ENCODE measurements at regions not wholly inside any gene's neighbourhood (a gene's known extent, or its start where the extent isn't known, plus 50 kb on each side); places are given as distances from the start of the nearest gene placed in this dataset.

DNA sequence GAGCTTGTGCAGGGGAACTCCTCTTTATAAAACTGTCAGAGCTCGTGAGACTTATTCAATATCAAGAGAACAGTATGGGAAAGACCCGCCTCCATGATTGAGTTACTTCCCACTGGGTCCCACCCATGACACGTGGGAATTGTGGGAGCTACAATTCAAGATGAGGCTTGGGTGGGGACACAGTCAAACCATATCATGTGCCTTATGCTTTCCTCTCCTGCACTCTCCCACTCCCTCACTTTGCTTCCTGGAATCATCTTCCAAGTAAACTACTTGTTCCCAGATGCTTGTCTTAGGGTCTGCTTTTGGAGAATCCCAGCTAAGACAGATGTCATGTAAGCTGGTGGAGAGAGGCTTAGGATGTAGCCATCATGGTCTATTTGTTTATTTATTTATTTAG lies 271.2 kb downstream of the HAPSTR1 start:
- Histone ChIP-seq H3K27me3 (replicated peaks; ENCODE audit: insufficient read depth) (no peaks in the 10 kb centered on the region), H3K4me2 (ENCODE audit: unreplicated experiment) (no peak overlapping the region), H3K4me3 (no peak overlapping the region), H3K4me1 (ENCODE audit: insufficient read depth) (no peaks in the 10 kb centered on the region), H3K79me2 (ENCODE audit: insufficient read depth) (no peaks in the 10 kb centered on the region), H3K36me3 (ENCODE audit: low read depth) (no peaks in the 10 kb centered on the region), H3K9ac (no peak overlapping the region), H3K27ac (no peak overlapping the region), H3K9me2 (ENCODE audit: insufficient read depth) (no peaks in the 10 kb centered on the region), H2AFZ (no peak overlapping the region), H4K20me1 (ENCODE audit: insufficient read depth) (no peaks in the 10 kb centered on the region), H3K9me3 (ENCODE audit: low read depth) (no peaks in the 10 kb centered on the region), H3F3A (ENCODE audit: insufficient read depth) (no peaks in the 10 kb centered on the region)
- in situ Hi-C loops (cut with MboI) = no loop called here
- no peak for TF ChIP-seq EZH2 (IDR thresholded peaks at IDR 0.05; ENCODE audit: insufficient read depth, poor library complexity, severe bottlenecking)
- TF ChIP-seq EZH2phosphoT487 (IDR thresholded peaks at IDR 0.05; ENCODE audit: insufficient read depth, low read depth) = no peak
- WGBS, 2 experiments (ENCODE audit: low coverage in 1 of 2, low lambda C conversion rate in 2 of 2, missing lambda C conversion rate in 2 of 2) = 13 to 21% methylated on average over 3 of the region's 3 CpGs
- no peak for DNase-seq

DNA sequence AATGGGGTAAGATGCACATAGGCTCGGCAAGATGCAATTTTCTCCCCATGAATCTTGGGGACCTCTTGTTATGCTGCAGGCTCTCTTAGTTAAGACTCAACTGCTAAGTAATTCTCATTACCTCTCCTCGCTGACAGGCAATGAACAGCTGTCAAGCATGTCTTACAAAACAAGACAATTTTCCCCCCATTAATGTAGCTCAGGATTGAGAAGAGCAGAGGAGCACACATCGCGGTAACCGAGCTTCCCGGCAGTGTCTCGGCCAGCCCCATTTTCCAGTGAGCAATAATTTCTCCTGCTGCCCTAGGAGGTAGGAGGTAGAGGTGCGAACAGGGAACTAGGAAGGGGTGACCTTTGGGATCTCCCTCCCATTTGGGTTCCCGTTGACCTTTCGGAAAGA lies 272.1 kb downstream of the HAPSTR1 start:
- Histone ChIP-seq H3K4me3 (no peak overlapping the region), H3K9me3 (ENCODE audit: low read depth) (no peaks in the 10 kb centered on the region), H3K36me3 (ENCODE audit: low read depth) (no peaks in the 10 kb centered on the region), H3K9ac (no peak overlapping the region), H3K79me2 (ENCODE audit: insufficient read depth) (no peaks in the 10 kb centered on the region), H4K20me1 (ENCODE audit: insufficient read depth) (no peaks in the 10 kb centered on the region), H3K9me2 (ENCODE audit: insufficient read depth) (no peaks in the 10 kb centered on the region), H3K4me1 (ENCODE audit: insufficient read depth) (no peaks in the 10 kb centered on the region), H3K27me3 (replicated peaks; ENCODE audit: insufficient read depth) (no peaks in the 10 kb centered on the region), H2AFZ (no peak overlapping the region), H3F3A (ENCODE audit: insufficient read depth) (no peaks in the 10 kb centered on the region), H3K4me2 (ENCODE audit: unreplicated experiment) (no peak overlapping the region), H3K27ac (no peak overlapping the region)
- TF ChIP-seq EZH2 (IDR thresholded peaks at IDR 0.05; ENCODE audit: insufficient read depth, poor library complexity, severe bottlenecking) (no peak), EZH2phosphoT487 (IDR thresholded peaks at IDR 0.05; ENCODE audit: insufficient read depth, low read depth) (no peak)
- no peak for DNase-seq
- WGBS, 2 experiments (ENCODE audit: low coverage in 1 of 2, low lambda C conversion rate in 2 of 2, missing lambda C conversion rate in 2 of 2) = 56 to 62% methylated on average over 10 of the region's 10 CpGs
- in situ Hi-C loops (cut with MboI) = no loop called here

DNA sequence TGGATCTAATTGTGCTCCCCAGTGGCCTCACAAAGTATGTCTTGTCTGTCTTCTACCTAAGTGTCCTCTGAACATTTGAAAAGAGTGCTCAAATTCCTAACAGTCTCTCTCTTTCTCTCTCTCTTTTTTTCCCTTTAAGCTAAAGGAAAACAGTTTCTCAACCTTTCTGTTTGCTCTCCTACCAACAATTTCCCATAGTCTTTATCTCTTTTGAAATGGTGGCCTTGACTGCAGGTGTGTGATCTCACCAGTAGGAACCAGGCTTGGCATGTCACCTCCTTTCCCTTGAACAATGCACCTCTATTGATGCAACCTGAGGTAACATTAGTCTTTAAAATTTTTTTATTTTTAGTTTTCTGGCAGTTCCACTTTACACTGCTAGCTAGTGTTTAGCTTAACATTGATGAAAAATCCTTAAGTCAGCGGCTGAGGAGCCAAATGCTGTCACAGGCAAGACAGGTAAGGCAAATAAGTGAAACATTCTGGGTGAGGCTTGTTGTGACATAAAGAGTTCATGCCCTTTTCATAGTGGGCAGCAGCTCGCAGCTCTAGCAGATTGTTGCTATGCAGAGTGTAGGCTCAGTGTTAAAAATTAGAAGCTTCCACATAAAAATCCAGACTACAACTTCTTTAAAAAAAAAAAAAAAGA lies 273.4 kb downstream of the HAPSTR1 start:
- 0% methylated on average over 2 of the region's 2 CpGs for WGBS, 2 experiments (ENCODE audit: low coverage in 1 of 2, low lambda C conversion rate in 2 of 2, missing lambda C conversion rate in 2 of 2)

DNA sequence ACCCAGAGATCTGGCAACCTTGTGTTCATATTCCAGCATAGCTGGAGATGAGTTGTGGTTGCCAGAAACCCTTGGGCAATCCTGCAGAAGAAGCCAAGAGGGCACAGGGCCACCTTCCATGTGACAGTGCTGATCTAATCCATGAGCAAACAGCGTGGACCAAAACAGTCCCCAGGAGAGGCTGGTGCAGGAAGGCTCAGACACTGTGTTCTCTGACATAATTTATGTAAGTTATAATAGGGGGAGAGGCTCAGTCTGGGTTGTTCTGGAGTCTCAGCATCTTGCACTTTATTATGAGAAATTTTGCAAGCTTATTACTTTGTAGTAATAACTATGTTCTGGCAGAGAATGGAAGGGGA lies 273.9 kb downstream of the HAPSTR1 start:
- no peaks in the 10 kb centered on the region for H3K9me2 ChIP-seq (ENCODE audit: insufficient read depth)
- H3K79me2 ChIP-seq (ENCODE audit: insufficient read depth) = no peaks in the 10 kb centered on the region
- H3K4me2 ChIP-seq (ENCODE audit: unreplicated experiment) = no peak overlapping the region
- in situ Hi-C loops (cut with MboI) = no loop called here
- DNase-seq = no peak
- no peaks in the 10 kb centered on the region for H3K36me3 ChIP-seq (ENCODE audit: low read depth)
- 0 to 9% methylated on average over 1 of the region's 1 CpG for WGBS, 2 experiments (ENCODE audit: low coverage in 1 of 2, low lambda C conversion rate in 2 of 2, missing lambda C conversion rate in 2 of 2)
- no peaks in the 10 kb centered on the region for H3K9me3 ChIP-seq (ENCODE audit: low read depth)
- H3K4me3 ChIP-seq = no peak overlapping the region
- H3F3A ChIP-seq (ENCODE audit: insufficient read depth) = no peaks in the 10 kb centered on the region
- TF ChIP-seq EZH2 (IDR thresholded peaks at IDR 0.05; ENCODE audit: insufficient read depth, poor library complexity, severe bottlenecking) (no peak), EZH2phosphoT487 (IDR thresholded peaks at IDR 0.05; ENCODE audit: insufficient read depth, low read depth) (no peak)
- H3K4me1 ChIP-seq (ENCODE audit: insufficient read depth) = no peaks in the 10 kb centered on the region
- no peak overlapping the region for H2AFZ ChIP-seq
- H4K20me1 ChIP-seq (ENCODE audit: insufficient read depth) = no peaks in the 10 kb centered on the region
- H3K27ac ChIP-seq = no peak overlapping the region
- H3K9ac ChIP-seq = no peak overlapping the region
- H3K27me3 ChIP-seq (replicated peaks; ENCODE audit: insufficient read depth) = no peaks in the 10 kb centered on the region

More for the DNA sequence above, 273.4 kb downstream of the HAPSTR1 start:
- no peaks in the 10 kb centered on the region for H3F3A ChIP-seq (ENCODE audit: insufficient read depth)
- no peaks in the 10 kb centered on the region for H3K79me2 ChIP-seq (ENCODE audit: insufficient read depth)
- H3K27ac ChIP-seq = no peak overlapping the region
- H4K20me1 ChIP-seq (ENCODE audit: insufficient read depth) = no peaks in the 10 kb centered on the region
- in situ Hi-C loops (cut with MboI) = no loop called here
- no peak for TF ChIP-seq EZH2phosphoT487 (IDR thresholded peaks at IDR 0.05; ENCODE audit: insufficient read depth, low read depth)
- TF ChIP-seq EZH2 (IDR thresholded peaks at IDR 0.05; ENCODE audit: insufficient read depth, poor library complexity, severe bottlenecking) = no peak
- no peaks in the 10 kb centered on the region for H3K36me3 ChIP-seq (ENCODE audit: low read depth)
- no peak overlapping the region for H3K9ac ChIP-seq
- H2AFZ ChIP-seq = no peak overlapping the region
- no peaks in the 10 kb centered on the region for H3K9me2 ChIP-seq (ENCODE audit: insufficient read depth)
- no peak overlapping the region for H3K4me3 ChIP-seq
- H3K4me1 ChIP-seq (ENCODE audit: insufficient read depth) = no peaks in the 10 kb centered on the region
- no peak for DNase-seq
- no peaks in the 10 kb centered on the region for H3K9me3 ChIP-seq (ENCODE audit: low read depth)
- H3K27me3 ChIP-seq (replicated peaks; ENCODE audit: insufficient read depth) = no peaks in the 10 kb centered on the region
- H3K4me2 ChIP-seq (ENCODE audit: unreplicated experiment) = no peak overlapping the region
